ENCODE measurements at regions not wholly inside any gene's neighbourhood (a gene's known extent, or its start where the extent isn't known, plus 50 kb on each side); places are given as distances from the start of the nearest gene placed in this dataset.

DNA sequence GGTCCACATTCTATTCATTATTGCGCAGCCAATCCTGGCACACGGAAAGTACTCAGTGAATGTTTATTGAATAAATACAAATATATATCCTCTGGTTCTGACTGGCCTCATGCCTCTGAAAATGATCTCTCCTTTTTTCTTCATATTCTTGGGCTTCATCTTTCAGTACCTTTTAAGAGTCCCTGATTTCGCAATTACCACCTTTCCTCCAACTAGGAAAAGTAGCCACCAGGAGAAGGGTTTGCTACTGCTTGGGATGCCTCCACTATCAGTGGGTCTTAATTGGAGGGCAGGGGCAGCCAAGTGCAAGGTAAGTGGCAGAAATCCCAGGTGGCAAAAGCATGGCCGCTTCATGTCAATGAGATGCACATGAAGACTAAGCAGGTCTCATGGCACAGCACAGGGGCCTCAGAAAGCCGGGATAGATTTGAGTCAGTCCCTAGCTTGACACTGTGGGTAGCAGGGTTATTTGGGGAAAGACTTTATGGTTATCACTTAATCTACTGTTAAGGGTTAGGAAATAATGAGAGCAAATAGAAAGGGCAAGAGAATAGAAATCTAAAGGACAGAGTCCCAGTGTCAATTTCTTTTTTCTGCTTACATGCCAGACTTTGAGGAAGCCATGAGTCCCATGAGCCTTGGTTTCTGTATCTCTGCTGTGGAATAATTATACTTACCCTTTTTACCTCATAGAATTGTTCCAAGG, 361.1 kb downstream of the MAN2A1 start:
- no peak for TF ChIP-seq POLR2A (IDR thresholded peaks at IDR 0.05)
- TF ChIP-seq, protein P1, sequence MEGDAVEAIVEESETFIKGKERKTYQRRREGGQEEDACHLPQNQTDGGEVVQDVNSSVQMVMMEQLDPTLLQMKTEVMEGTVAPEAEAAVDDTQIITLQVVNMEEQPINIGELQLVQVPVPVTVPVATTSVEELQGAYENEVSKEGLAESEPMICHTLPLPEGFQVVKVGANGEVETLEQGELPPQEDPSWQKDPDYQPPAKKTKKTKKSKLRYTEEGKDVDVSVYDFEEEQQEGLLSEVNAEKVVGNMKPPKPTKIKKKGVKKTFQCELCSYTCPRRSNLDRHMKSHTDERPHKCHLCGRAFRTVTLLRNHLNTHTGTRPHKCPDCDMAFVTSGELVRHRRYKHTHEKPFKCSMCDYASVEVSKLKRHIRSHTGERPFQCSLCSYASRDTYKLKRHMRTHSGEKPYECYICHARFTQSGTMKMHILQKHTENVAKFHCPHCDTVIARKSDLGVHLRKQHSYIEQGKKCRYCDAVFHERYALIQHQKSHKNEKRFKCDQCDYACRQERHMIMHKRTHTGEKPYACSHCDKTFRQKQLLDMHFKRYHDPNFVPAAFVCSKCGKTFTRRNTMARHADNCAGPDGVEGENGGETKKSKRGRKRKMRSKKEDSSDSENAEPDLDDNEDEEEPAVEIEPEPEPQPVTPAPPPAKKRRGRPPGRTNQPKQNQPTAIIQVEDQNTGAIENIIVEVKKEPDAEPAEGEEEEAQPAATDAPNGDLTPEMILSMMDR (IDR thresholded peaks at IDR 0.05), result no peak
